ENCODE measurements at regions not wholly inside any gene's neighbourhood (a gene's known extent, or its start where the extent isn't known, plus 50 kb on each side); places are given as distances from the start of the nearest gene placed in this dataset.
A peak's percentile ranks its signal among the peaks of the same experiment; 100 is the strongest.

GRCh38 chr3:177746337-177746933 is 549.2 kb upstream of the TBL1XR1 start:
- DNase-seq: no peak
- Histone ChIP-seq H3K27me3 (ENCODE audit: low read depth) (no peaks in the 10 kb centered on the region), H3K4me3 (no peak overlapping the region), H3K9me3 (replicated peaks) (no peaks in the 10 kb centered on the region), H3K27ac (replicated peaks) (peak overlapping the region; percentile 47), H3K4me1 (peaks cover 22% of the 10 kb centered on the region), H3K36me3 (no peaks in the 10 kb centered on the region)
- intact Hi-C loops (cut with micrococcal nuclease): no loop called here
- TF ChIP-seq CTCF (IDR thresholded peaks at IDR 0.05; ENCODE audit: borderline replicate concordance): no peak

GRCh38 chr3:177749836-177750235 is 552.6 kb upstream of the TBL1XR1 start:
- Histone ChIP-seq H3K4me3 (no peak overlapping the region), H3K4me1 (peaks cover 41% of the 10 kb centered on the region), H3K9me3 (replicated peaks) (no peaks in the 10 kb centered on the region), H3K27ac (replicated peaks) (no peak overlapping the region), H3K27me3 (ENCODE audit: low read depth) (no peaks in the 10 kb centered on the region), H3K36me3 (no peaks in the 10 kb centered on the region)
- no peak for TF ChIP-seq CTCF (IDR thresholded peaks at IDR 0.05; ENCODE audit: borderline replicate concordance)
- no peak for DNase-seq
- intact Hi-C loops (cut with micrococcal nuclease): no loop called here

- no peaks in the 10 kb centered on the region for H3K9me3 ChIP-seq (replicated peaks)
- no peaks in the 10 kb centered on the region for H3K27me3 ChIP-seq (ENCODE audit: low read depth)
- no peak for DNase-seq
- intact Hi-C loops (cut with micrococcal nuclease): no loop called here
- no peak for TF ChIP-seq CTCF (IDR thresholded peaks at IDR 0.05; ENCODE audit: borderline replicate concordance)
- no peak overlapping the region for H3K4me3 ChIP-seq
- H3K4me1 ChIP-seq: peaks cover 37% of the 10 kb centered on the region
- no peak overlapping the region for H3K27ac ChIP-seq (replicated peaks)
- no peaks in the 10 kb centered on the region for H3K36me3 ChIP-seq
These were observed 553.2 kb upstream of the TBL1XR1 start for GRCh38 chr3:177750436-177750835.

GRCh38 chr3:177751770-177752169 is 554.5 kb upstream of the TBL1XR1 start:
- Histone ChIP-seq H3K36me3 (no peaks in the 10 kb centered on the region), H3K27ac (replicated peaks) (no peak overlapping the region), H3K4me1 (peaks cover 34% of the 10 kb centered on the region), H3K27me3 (ENCODE audit: low read depth) (no peaks in the 10 kb centered on the region), H3K4me3 (no peak overlapping the region), H3K9me3 (replicated peaks) (no peaks in the 10 kb centered on the region)
- DNase-seq: peak; percentile 17
- TF ChIP-seq CTCF (IDR thresholded peaks at IDR 0.05; ENCODE audit: borderline replicate concordance): no peak
- intact Hi-C loops (cut with micrococcal nuclease): no loop called here

- no peaks in the 10 kb centered on the region for H3K36me3 ChIP-seq
- peak overlapping the region; percentile 67 for H3K27ac ChIP-seq (replicated peaks)
- no peaks in the 10 kb centered on the region for H3K27me3 ChIP-seq (ENCODE audit: low read depth)
- DNase-seq: no peak
- intact Hi-C loops (cut with micrococcal nuclease): no loop called here
- peaks cover 35% of the 10 kb centered on the region for H3K4me1 ChIP-seq
- no peak for TF ChIP-seq CTCF (IDR thresholded peaks at IDR 0.05; ENCODE audit: borderline replicate concordance)
- no peak overlapping the region for H3K4me3 ChIP-seq
- H3K9me3 ChIP-seq (replicated peaks): no peaks in the 10 kb centered on the region
These were observed 555.5 kb upstream of the TBL1XR1 start for GRCh38 chr3:177752831-177753230.

All from left ventricle myocardium inferior (tissue), 1 donor.